SJCRH30 (cell line): ENCODE measurements at regions not wholly inside any gene's neighbourhood (a gene's known extent, or its start where the extent isn't known, plus 50 kb on each side); places are given as distances from the start of the nearest gene placed in this dataset.

ENCODE experiments used
- DNase-seq, 2 experiments: peaks; one replicate each; pipeline ENCODE4 v3.0.0-alpha.2; 2015 to 2020
- H3K27ac ChIP-seq: fragments of 250-450 bp; sonication (Bioruptor Pico); 2 replicates; pipeline ENCODE4 v1.5.1; 2020; ENCODE audit warnings: mild to moderate bottlenecking, moderate library complexity
- H3K27me3 ChIP-seq: fragments of 250-450 bp; sonication (Bioruptor Pico); 2 replicates; pipeline ENCODE4 v1.5.1; 2020; ENCODE audit warnings: mild to moderate bottlenecking, moderate library complexity
- H3K36me3 ChIP-seq: fragments of 250-450 bp; sonication (Bioruptor Pico); 2 replicates; pipeline ENCODE4 v1.5.1; 2020; ENCODE audit warnings: mild to moderate bottlenecking, moderate library complexity
- H3K4me1 ChIP-seq: fragments of 250-450 bp; sonication (Bioruptor Pico); 2 replicates; pipeline ENCODE4 v1.5.1; 2020; ENCODE audit warnings: mild to moderate bottlenecking, moderate library complexity
- H3K4me3 ChIP-seq: fragments of 250-450 bp; sonication (Bioruptor Pico); 2 replicates; pipeline ENCODE4 v1.5.1; 2020; ENCODE audit warnings: mild to moderate bottlenecking, moderate library complexity
- H3K9me3 ChIP-seq: fragments of 250-450 bp; sonication (Bioruptor Pico); replicated peaks from 2 replicates; pipeline ENCODE4 v1.5.1; 2020; ENCODE audit warnings: mild to moderate bottlenecking, moderate library complexity

DNA sequence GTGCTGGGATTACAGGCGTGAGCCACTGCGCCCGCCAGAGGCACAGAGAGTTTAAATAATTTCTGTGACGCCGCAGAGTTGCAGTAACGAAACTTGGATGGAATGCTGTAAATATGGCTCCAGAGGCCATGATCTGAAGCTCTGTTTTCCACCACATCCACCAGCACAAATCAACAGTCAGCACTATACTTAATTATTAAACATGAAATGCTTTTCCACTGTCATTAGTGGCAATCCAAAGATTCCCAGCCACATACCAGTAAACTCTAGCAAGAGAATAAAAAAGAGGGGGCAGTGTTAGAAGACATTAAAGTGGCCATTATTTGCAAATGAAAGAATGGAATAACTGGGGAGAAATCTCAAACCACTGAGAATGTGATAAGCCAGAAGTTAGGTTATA lies 242.5 kb downstream of the DIRAS2 start:
- no peaks in the 10 kb centered on the region for H3K9me3 ChIP-seq
- no peak for DNase-seq
- H3K4me1 ChIP-seq: no peaks in the 10 kb centered on the region
- no peaks in the 10 kb centered on the region for H3K27me3 ChIP-seq
- H3K36me3 ChIP-seq: no peaks in the 10 kb centered on the region
- H3K27ac ChIP-seq: no peak overlapping the region
- no peak overlapping the region for H3K4me3 ChIP-seq

DNA sequence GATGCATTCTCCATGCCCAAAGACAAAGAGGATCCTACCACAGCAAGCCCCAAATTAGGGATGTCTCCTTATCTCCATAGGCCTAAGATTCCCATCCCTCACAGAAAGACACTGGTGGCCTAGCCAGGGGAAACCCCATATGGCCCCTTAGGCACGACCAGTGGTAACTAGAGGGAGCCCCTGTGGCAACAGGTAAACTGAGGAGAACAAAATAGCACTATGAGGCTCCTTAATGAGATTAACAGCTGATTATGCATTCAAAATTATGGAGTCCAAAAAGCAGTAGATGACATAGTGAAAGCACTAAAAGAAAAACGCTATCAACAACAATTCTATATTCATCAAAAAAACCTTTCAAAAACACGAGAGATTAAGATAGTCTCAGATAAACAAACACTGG lies 234.0 kb downstream of the DIRAS2 start:
- H3K4me1 ChIP-seq: no peaks in the 10 kb centered on the region
- DNase-seq: no peak
- H3K27me3 ChIP-seq: no peaks in the 10 kb centered on the region
- no peaks in the 10 kb centered on the region for H3K36me3 ChIP-seq
- H3K9me3 ChIP-seq: no peaks in the 10 kb centered on the region
- H3K4me3 ChIP-seq: no peak overlapping the region
- H3K27ac ChIP-seq: no peak overlapping the region

DNA sequence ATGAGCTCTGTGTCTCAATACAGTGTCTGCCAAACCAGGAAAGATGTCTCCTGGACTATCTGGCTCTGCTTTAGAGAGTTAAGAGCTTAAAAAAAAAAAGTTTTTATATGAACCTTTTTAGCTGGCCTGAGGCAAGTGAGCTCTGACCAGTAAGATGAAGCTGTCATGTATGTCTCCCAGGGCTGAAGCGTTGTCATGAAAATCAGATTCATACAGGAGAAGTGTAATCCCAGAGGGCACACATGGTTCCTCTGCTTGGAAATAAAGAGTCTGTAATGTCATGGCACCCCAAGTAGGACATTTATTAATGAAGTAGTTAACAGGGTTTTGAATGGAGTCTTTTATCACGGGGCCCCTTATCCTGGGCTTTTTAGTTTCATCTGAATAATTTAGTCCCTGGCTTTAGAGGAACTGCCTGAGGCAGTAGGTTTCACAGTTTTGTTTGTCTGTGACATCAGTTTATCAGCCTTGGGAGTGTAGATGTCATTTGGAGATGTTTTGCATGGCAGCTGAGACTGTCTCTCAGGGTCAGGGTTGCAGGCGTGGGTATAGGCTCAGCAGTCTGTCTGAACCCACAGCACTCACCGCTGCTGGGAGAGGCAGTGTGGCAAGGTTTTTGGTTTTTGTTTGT lies 223.3 kb downstream of the DIRAS2 start:
- Histone ChIP-seq H3K9me3 (no peaks in the 10 kb centered on the region), H3K27ac (no peak overlapping the region), H3K27me3 (no peaks in the 10 kb centered on the region), H3K36me3 (no peaks in the 10 kb centered on the region), H3K4me3 (no peak overlapping the region), H3K4me1 (0 out of 2 replicates have a peak, but pooled peaks cover 4% of the 10 kb centered on the region)
- DNase-seq: peak; percentile 15 to 38

DNA sequence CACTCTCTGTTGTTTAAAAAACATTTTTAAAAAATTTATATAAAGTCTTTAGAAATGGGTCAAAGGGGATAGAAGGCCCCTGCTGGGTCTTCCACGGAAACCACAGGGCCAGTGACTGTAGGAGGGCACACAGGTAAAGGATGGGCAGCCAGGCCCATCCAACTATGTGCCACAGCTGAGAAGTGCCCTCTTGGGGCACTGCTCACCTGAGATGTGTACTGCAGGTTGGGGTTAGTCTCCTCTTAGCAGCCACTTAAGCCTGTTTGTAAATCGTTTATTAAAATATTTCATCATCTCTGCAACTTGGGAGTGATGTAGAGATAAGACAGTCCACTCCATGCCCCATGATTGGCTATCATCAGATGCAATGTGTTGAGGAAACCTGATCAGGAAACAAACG lies 222.4 kb downstream of the DIRAS2 start:
- 0 out of 2 replicates have a peak, but pooled peaks cover 4% of the 10 kb centered on the region for H3K4me1 ChIP-seq
- H3K4me3 ChIP-seq: no peak overlapping the region
- no peaks in the 10 kb centered on the region for H3K27me3 ChIP-seq
- no peaks in the 10 kb centered on the region for H3K9me3 ChIP-seq
- H3K27ac ChIP-seq: no peak overlapping the region
- no peaks in the 10 kb centered on the region for H3K36me3 ChIP-seq
- no peak for DNase-seq

DNA sequence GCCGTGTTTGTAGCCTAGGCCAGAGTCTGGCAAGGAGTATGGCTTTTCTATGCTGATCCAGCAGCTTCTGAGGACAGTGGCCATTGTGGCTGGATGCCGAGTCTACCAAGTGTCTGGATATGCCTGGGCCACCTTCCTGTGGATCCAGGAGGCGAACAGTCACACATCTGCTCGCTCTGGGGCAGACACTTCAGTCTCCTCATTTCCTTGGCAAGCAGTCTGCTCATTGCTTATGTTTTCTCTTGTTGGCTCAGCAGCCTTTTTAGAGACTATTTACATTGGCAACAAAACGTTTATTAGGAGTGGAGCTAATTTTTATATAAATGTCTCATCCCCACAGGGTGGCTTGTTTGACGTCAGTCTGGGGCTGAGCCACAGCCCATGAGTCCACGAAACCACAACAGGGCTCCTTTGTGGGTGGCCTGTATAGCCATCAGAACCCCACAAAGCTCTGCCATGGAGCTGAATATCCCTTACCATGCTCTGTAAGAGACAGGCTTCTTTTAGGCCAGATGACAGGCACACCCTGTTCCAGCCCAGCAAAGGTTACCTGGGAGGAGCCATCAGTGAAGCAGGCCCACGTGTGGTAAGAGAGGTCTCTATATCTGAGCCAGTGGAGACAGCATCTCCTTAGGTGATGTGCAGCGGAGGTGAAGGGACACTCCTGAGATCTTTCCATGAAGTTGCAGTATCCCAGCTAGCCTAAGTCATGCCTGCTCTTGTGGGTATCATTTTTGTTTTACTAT lies 221.7 kb downstream of the DIRAS2 start:
- Histone ChIP-seq H3K4me1 (0 out of 2 replicates have a peak, but pooled peaks cover 4% of the 10 kb centered on the region), H3K4me3 (no peak overlapping the region), H3K9me3 (no peaks in the 10 kb centered on the region), H3K36me3 (no peaks in the 10 kb centered on the region), H3K27ac (no peak overlapping the region), H3K27me3 (no peaks in the 10 kb centered on the region)
- DNase-seq: no peak

DNA sequence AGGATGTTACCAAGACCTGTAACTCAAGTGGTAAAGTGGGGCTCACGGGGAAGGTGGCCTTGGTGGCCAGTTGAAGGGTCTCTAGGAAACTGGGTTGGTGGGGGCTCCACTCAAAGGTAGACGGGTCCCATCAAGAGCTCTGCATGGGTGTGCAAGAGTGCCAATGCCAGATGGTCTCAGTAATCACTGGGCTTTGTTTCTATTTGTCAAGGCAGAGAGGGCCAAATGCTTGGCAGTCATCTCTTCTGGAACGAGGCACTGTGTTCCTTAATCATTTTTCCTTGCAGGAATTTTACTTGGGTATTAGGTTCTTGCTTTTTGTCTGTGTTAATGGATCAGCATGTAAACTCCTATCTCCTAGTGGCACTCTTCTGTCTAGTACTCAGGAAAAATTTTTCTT lies 220.8 kb downstream of the DIRAS2 start:
- no peak for DNase-seq
- Histone ChIP-seq H3K9me3 (no peaks in the 10 kb centered on the region), H3K27me3 (no peaks in the 10 kb centered on the region), H3K27ac (no peak overlapping the region), H3K4me3 (no peak overlapping the region), H3K36me3 (no peaks in the 10 kb centered on the region), H3K4me1 (0 out of 2 replicates have a peak, but pooled peaks cover 4% of the 10 kb centered on the region)

DNA sequence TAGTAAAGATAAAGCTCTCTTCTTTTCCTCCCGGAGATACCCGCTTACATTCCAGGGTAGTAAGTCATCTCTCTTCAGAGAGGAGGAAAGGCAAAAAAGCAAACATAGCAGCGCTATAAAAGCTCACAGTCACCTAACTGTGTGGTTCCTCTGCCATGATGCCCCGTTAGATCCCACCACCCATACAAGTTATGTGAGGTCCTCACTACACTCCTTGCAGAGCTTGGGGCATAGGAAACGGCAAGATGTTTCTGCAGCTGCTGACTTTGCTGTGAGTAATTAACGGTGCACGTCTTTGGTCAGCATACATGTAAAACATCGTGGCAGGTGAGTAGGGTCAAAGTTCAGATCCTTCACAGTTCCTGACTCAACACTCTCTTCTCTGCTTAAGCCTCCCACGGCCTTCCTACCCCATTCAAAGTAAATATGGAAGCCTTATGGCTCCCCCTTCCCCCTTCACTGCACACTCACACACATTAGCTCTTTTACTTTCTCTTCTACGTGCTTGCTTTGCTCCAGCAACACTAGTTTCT lies 218.9 kb downstream of the DIRAS2 start:
- no peak overlapping the region for H3K4me3 ChIP-seq
- H3K4me1 ChIP-seq: 0 out of 2 replicates have a peak, but pooled peaks cover 4% of the 10 kb centered on the region
- DNase-seq: no peak
- no peaks in the 10 kb centered on the region for H3K9me3 ChIP-seq
- H3K36me3 ChIP-seq: no peaks in the 10 kb centered on the region
- H3K27me3 ChIP-seq: no peaks in the 10 kb centered on the region
- no peak overlapping the region for H3K27ac ChIP-seq

DNA sequence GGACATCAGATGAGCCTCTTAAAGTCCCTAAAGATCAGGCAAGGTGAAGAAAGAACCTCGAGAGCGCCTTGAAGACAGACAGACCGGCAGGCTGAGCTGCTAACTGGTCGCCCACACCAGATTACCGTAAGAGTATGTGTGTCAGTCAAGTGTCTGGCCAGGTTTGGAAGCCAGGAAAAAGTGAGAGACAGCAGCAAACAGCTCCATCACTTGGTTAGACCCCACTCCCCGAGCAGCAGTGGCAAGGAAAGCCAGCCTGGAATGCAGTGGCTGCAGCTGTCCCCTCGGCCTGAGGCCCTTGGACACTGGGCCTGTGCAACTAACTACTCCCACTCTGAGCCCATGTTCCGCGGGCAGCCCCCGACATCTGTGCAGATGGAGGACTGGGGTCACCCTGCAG lies 214.1 kb downstream of the DIRAS2 start:
- Histone ChIP-seq H3K4me3 (no peak overlapping the region), H3K36me3 (no peaks in the 10 kb centered on the region), H3K4me1 (no peaks in the 10 kb centered on the region; the same call in 1 of the 2 replicates), H3K27me3 (no peaks in the 10 kb centered on the region), H3K9me3 (no peaks in the 10 kb centered on the region), H3K27ac (no peak overlapping the region)
- no peak for DNase-seq

DNA sequence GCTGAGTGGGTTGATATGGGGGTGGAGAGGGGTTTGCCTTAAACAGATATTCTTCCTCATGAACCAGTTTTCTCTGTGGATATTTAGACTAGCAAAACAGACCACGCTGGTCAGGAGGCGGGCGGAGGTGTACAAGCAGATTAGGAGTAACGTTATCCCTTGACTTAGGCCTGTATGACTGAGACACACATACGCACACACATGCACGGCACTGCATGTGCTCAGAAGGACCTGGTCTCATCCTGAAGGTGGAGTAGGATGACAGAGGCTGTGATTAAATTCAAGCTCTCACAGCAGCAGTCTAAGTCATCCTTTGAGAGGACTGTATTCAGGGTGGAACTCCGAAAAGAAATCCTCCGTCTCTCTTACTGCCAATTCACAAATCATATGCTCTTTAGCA lies 209.7 kb downstream of the DIRAS2 start:
- H3K4me1 ChIP-seq: no peaks in the 10 kb centered on the region; the same call in 1 of the 2 replicates
- H3K9me3 ChIP-seq: no peaks in the 10 kb centered on the region
- peak overlapping the region; percentile 8; the same call in 1 of the 2 replicates for H3K27ac ChIP-seq
- no peaks in the 10 kb centered on the region for H3K27me3 ChIP-seq
- peak overlapping the region; percentile 58 for H3K4me3 ChIP-seq
- peak; percentile 22 to 52 for DNase-seq
- H3K36me3 ChIP-seq: no peaks in the 10 kb centered on the region

DNA sequence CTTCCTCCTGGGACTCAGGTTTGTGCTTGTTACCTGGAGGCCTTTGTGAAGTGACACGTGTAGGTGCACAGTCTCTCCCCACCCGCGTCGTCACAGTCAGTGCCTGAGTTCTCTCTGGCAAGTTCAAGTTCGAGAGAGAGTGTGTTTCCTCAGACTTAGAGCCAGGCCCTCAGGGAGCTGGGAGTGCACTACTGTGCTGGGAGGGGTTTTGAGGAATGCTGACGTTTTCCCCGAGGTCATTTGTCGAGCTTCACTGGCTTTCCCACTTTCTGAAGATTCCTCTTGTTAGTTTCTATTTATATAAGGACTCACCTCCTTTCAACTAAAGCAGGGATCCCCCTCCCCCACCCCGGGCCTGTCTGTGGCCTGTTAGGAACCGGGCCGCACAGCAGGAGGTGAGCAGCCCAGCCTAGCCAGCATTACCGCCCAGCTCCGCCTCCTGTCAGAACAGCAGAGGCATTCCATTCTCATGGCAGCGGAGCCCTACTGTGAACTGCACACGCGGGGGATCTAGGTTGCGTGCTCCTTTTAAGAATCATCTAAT lies 209.2 kb downstream of the DIRAS2 start:
- DNase-seq: peak; percentile 61 to 70
- Histone ChIP-seq H3K9me3 (no peaks in the 10 kb centered on the region), H3K4me1 (no peaks in the 10 kb centered on the region; the same call in 1 of the 2 replicates), H3K4me3 (peak overlapping the region; percentile 58), H3K27me3 (no peaks in the 10 kb centered on the region), H3K36me3 (no peaks in the 10 kb centered on the region), H3K27ac (peak overlapping the region; percentile 8; the same call in 1 of the 2 replicates)

DNA sequence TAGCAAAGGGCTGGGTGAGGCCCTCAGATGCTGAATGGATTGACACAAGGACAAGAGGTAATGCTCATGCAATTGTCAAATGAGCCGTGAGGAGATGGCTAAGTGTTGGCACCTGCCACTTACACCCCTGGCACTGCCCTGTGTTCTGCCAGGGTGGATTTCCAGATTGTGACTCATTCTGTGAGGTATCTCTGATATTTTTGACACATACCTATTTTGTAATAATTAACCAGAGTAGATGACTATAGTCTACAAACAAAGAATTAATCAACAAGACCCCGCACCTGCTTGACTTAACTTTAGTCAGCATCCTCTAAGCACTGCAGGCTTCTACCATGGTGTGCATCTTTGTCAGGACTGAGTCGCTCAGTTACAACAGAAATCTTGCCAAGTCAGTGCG lies 200.8 kb downstream of the DIRAS2 start:
- no peak overlapping the region for H3K4me3 ChIP-seq
- no peaks in the 10 kb centered on the region; the same call in 1 of the 2 replicates for H3K9me3 ChIP-seq
- H3K4me1 ChIP-seq: no peaks in the 10 kb centered on the region
- H3K27me3 ChIP-seq: no peaks in the 10 kb centered on the region
- H3K27ac ChIP-seq: no peak overlapping the region
- DNase-seq: no peak
- H3K36me3 ChIP-seq: no peaks in the 10 kb centered on the region

DNA sequence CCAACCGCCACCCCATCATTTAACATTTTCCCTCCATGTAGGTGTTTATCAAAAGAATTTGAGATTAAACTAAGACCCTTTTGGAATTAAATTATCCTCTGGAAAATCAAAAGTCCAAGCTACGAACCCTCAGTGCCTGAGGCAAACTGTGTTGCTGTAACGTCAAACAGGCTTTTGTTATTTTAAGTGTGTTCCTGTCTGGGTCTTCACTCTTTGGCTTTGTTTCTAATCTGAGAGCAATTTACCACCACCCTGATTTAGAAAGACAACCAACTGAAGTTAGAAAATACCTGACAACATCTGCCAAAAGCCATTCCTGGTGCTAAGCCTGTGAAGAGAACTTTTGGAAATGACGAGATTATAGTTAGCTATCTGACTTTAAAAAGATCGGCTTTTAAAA lies 199.9 kb downstream of the DIRAS2 start:
- Histone ChIP-seq H3K4me3 (no peak overlapping the region), H3K9me3 (no peaks in the 10 kb centered on the region; the same call in 1 of the 2 replicates), H3K36me3 (no peaks in the 10 kb centered on the region), H3K27me3 (no peaks in the 10 kb centered on the region), H3K4me1 (no peaks in the 10 kb centered on the region), H3K27ac (no peak overlapping the region)
- DNase-seq: no peak

DNA sequence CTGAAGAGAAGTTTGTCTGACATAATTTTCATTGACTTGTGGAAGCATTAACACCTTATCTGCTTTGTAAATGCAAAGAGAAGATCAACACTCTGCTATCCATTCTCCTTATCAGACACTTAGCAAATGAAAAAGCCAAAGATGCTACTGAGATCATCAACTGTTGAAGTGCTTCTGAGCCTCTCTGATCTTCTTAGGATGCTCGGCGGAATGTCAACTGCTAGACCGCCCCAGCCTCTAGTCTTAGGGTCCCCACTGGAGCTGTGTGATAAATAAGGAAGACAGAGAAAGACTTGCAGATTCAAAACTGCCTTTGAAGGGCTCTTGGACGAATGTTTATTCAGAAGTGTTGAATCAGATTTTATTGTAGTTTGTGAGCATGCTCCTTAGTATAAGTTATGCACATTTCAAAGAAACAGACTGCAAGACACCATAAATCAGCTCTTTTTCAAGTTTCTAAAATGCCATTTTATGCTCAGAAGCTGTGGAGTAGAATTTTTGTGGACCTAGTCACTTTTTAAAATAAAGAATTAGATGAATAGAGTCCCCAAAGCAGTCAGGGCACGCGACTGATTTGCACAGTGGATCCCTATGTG lies 197.9 kb downstream of the DIRAS2 start:
- no peaks in the 10 kb centered on the region for H3K4me1 ChIP-seq
- DNase-seq: no peak

DNA sequence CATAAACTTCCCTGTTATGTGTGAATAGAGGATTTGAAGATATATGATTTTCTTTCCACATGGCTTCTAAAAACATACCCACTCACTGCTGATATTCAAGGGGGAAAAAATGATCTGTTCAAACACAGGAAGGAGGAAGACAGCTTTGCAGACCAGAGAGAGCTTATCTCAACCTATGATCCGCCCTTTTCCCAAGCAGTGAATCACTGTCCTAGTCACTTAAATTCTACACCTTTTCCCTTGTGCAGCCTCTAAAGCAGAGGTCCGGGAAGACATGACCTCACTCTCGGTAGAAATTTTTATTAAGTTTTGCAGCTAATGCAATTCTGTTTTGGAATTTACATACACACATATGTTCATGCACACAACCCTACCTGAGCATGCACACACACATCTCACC lies 197.2 kb downstream of the DIRAS2 start:
- H3K27ac ChIP-seq: no peak overlapping the region
- H3K4me1 ChIP-seq: no peaks in the 10 kb centered on the region
- H3K9me3 ChIP-seq: no peaks in the 10 kb centered on the region
- H3K4me3 ChIP-seq: no peak overlapping the region
- H3K27me3 ChIP-seq: no peaks in the 10 kb centered on the region
- DNase-seq: no peak
- H3K36me3 ChIP-seq: no peaks in the 10 kb centered on the region

More for the DNA sequence above, 197.9 kb downstream of the DIRAS2 start:
- H3K27me3 ChIP-seq: no peaks in the 10 kb centered on the region
- H3K27ac ChIP-seq: no peak overlapping the region
- H3K9me3 ChIP-seq: no peaks in the 10 kb centered on the region
- no peak overlapping the region for H3K4me3 ChIP-seq
- no peaks in the 10 kb centered on the region for H3K36me3 ChIP-seq
